Calu3 (cell line): ENCODE measurements at regions not wholly inside any gene's neighbourhood (a gene's known extent, or its start where the extent isn't known, plus 50 kb on each side); places are given as distances from the start of the nearest gene placed in this dataset.

ENCODE experiments used
- BruUV-seq: library from RNA; stranded (reverse); fragments of 400-500 nt; replicated peaks from 2 replicates; lab custom pipeline; 2021; lab: Mats Ljungman, UMichigan
- CTCF ChIA-PET: fragments of 300-600 bp; sonication (Branson Sonifier 250); formaldehyde crosslinking; loops from one replicate; lab custom pipeline; 2022; ENCODE audit warnings: antibody characterized with exemption; lab: Charles Lee
- DNase-seq: peaks from one replicate; pipeline ENCODE4 v3.0.0; 2022
- H3K27ac Mint-ChIP-seq: one replicate; pipeline ENCODE4 v1.8.0; 2022; ENCODE audit warnings: mixed read lengths; ENCODE audit not compliant: unreplicated experiment
- H3K27me3 Mint-ChIP-seq: one replicate; pipeline ENCODE4 v1.8.0; 2022; ENCODE audit warnings: mixed read lengths; ENCODE audit not compliant: unreplicated experiment
- H3K36me3 Mint-ChIP-seq: one replicate; pipeline ENCODE4 v1.8.0; 2022; ENCODE audit warnings: mild to moderate bottlenecking, moderate library complexity, mixed read lengths; ENCODE audit not compliant: insufficient read depth, unreplicated experiment
- H3K4me1 Mint-ChIP-seq: one replicate; pipeline ENCODE4 v1.8.0; 2022; ENCODE audit warnings: mild to moderate bottlenecking, low read depth, mixed read lengths; ENCODE audit not compliant: unreplicated experiment
- H3K4me3 Mint-ChIP-seq: one replicate; pipeline ENCODE4 v1.8.0; 2022; ENCODE audit warnings: mild to moderate bottlenecking, low read depth, moderate library complexity, mixed read lengths; ENCODE audit not compliant: unreplicated experiment
- H3K9me3 Mint-ChIP-seq: one replicate; pipeline ENCODE4 v1.8.0; 2022; ENCODE audit warnings: low read depth, mixed read lengths; ENCODE audit not compliant: unreplicated experiment
- CTCF ChIP-seq: fragments of 200-600 bp; IDR thresholded peaks from one replicate; pipeline ENCODE4 v1.8.0; 2022; ENCODE audit warnings: antibody characterized with exemption; ENCODE audit not compliant: unreplicated experiment
- intact Hi-C: fragments of 100-400 bp; cut with micrococcal nuclease; formaldehyde crosslinking; loops from one replicate; pipeline ENCODE4 v1.10.0; 2022; ENCODE audit not compliant: unreplicated experiment

- Mint-ChIP-seq H3K36me3 (no peaks in the 10 kb centered on the region), H3K9me3 (no peaks in the 10 kb centered on the region), H3K27ac (no peak overlapping the region), H3K4me3 (no peak overlapping the region), H3K4me1 (peaks cover 13% of the 10 kb centered on the region), H3K27me3 (no peaks in the 10 kb centered on the region)
- no TSS peak for BruUV-seq
- DNase-seq, result no peak
- no peak for TF ChIP-seq CTCF
- intact Hi-C loops, result no loop called here
- CTCF ChIA-PET, result no interaction called here
Measured at GRCh38 chr4:124219389-124219788, 493.1 kb downstream of the ANKRD50 start.

DNA sequence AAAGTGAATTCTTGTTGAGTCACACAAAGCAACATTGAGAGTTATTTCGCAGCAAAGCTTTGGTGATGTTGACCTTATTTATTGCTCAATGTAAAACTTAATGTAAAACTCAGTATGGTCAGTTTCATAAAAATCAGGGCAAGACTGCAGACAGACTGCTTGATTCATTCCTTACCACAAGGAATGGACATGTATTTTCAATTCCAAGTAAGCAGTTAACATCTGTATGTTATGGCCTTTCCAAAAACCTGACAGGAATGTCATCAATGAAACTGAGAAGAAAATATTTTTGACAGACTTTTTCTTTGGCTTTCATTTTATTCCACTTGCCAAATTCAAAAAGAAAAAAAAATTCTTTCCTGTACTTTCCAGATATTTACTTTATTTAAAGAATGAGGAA lies 488.3 kb downstream of the ANKRD50 start:
- Mint-ChIP-seq H3K27ac (no peak overlapping the region), H3K4me1 (no peaks in the 10 kb centered on the region), H3K9me3 (no peaks in the 10 kb centered on the region), H3K36me3 (no peaks in the 10 kb centered on the region), H3K27me3 (no peaks in the 10 kb centered on the region), H3K4me3 (no peak overlapping the region)
- CTCF ChIA-PET, result no interaction called here
- intact Hi-C loops, result no loop called here
- no TSS peak for BruUV-seq
- no peak for TF ChIP-seq CTCF
- DNase-seq, result no peak

DNA sequence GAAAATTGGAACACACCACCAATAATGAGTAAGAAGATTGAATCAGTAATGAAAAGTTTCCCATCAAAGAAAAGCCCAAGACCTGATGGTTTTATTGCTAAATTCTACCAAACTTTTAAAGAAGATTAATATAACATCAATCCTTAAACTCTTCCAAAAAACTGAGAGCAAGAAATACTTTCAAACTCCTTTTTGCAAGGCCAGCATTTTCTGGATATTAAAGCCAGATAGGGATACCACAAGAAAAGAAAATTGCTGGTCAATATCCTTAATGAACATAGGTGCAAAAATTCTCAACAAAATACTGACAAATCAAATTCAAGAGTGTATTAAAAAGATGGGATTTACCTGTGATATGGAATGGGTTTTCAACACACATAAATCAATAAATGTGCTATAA lies 484.6 kb downstream of the ANKRD50 start:
- Mint-ChIP-seq H3K9me3 (no peaks in the 10 kb centered on the region), H3K27me3 (no peaks in the 10 kb centered on the region), H3K27ac (no peak overlapping the region), H3K4me1 (no peaks in the 10 kb centered on the region), H3K36me3 (no peaks in the 10 kb centered on the region), H3K4me3 (no peak overlapping the region)
- CTCF ChIA-PET, result no interaction called here
- no peak for DNase-seq
- intact Hi-C loops, result no loop called here
- no peak for TF ChIP-seq CTCF
- no TSS peak for BruUV-seq

GRCh38 chr4:124230268-124230667 lies 482.3 kb downstream of the ANKRD50 start:
- CTCF ChIA-PET, result no interaction called here
- no peaks in the 10 kb centered on the region for H3K9me3 Mint-ChIP-seq
- no peak for DNase-seq
- H3K27ac Mint-ChIP-seq, result no peak overlapping the region
- no peaks in the 10 kb centered on the region for H3K36me3 Mint-ChIP-seq
- H3K27me3 Mint-ChIP-seq, result no peaks in the 10 kb centered on the region
- intact Hi-C loops, result no loop called here
- no peaks in the 10 kb centered on the region for H3K4me1 Mint-ChIP-seq
- BruUV-seq, result no TSS peak
- H3K4me3 Mint-ChIP-seq, result no peak overlapping the region
- no peak for TF ChIP-seq CTCF

DNA sequence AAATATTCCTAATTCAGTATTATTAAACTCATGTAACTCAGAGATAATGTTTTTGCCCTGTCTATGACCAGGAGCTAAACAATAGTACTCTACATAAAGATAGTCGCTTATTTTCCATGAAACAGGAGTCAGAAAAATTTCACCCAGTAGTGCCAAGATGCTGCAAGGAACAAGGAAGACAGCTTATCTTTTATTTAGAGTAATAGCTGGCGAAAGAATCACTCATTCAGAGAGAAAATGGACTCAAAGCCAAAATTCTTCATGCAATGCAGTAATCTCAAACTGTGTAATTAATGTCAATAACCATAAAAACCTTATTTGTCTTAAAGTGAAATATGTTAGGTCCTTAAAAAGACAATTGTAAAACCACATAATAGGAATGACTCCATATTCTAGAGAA lies 477.8 kb downstream of the ANKRD50 start:
- Mint-ChIP-seq H3K36me3 (no peaks in the 10 kb centered on the region), H3K9me3 (no peaks in the 10 kb centered on the region), H3K27me3 (no peaks in the 10 kb centered on the region), H3K4me3 (no peak overlapping the region), H3K27ac (no peak overlapping the region), H3K4me1 (no peaks in the 10 kb centered on the region)
- DNase-seq, result no peak
- TF ChIP-seq CTCF, result no peak
- intact Hi-C loops, result no loop called here
- CTCF ChIA-PET, result no interaction called here
- no TSS peak for BruUV-seq
